ENCODE measurements at regions not wholly inside any gene's neighbourhood (a gene's known extent, or its start where the extent isn't known, plus 50 kb on each side); places are given as distances from the start of the nearest gene placed in this dataset.

GRCh38 chr3:178450476-178450875, 85.8 kb upstream of the KCNMB2 start:
- DNase-seq (ENCODE audit: low spot score) = no peak

GRCh38 chr3:178451799-178452198, 84.4 kb upstream of the KCNMB2 start:
- no peak for DNase-seq (ENCODE audit: low spot score)

DNA sequence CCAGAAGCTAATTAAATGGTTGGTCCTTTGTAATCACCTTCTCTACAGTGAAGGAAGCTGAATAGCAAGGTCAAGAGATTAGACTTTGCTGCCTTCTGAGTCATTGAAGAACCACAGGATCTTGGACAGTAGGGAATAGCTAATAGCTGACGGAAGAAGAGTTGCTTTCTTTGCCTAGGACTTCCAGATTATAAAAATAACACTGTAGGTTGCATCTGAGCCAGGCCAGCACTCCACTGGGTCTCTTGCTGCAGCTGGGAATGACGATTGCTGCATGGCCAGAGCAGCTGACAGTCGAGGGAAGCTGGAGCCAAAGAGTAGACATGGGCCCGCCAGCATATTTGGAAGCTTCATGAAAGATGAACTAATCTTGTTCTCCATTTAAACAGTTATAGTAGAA, 81.5 kb upstream of the KCNMB2 start:
- no peak for DNase-seq (ENCODE audit: low spot score)

DNA sequence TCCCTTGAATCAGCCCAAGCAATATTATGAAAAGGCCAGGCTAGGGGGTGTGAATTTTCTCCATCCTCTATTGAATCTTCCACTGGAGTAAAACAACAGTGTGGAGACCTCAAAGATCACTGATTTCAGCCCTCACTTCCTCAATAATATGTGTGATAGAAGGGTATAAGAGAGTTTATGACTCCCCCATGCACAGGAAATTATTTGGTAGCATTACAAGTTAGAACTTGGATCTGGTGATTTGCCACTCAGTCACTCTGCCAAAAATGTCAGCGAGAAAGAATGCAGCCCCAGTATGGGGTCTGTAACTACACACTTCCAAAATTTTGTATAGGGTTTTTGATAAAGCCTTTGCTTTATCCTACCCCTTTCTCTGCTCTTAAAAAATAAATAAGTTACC, 81.0 kb upstream of the KCNMB2 start:
- DNase-seq (ENCODE audit: low spot score) = no peak

DNA sequence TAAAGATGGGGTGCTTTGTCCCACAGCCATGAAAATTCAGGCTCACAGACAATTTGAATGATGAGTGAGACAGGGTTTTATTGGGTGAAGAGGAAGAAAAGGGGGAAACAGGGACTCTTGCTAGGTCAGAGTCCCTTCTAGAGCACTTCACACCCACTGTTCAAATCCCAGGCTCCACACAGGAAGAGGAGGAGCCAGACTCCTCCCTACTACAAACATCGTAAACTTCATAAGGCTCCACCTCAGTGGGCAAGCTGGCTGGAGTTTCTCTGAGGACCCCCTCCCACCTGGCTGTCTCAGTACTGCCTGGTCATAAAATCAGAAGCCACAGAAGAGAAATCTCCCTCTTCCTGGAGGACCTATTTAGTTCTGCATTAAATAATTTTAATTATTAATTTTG, 80.3 kb upstream of the KCNMB2 start:
- DNase-seq (ENCODE audit: low spot score) = no peak

GRCh38 chr3:178456621-178457285, 79.5 kb upstream of the KCNMB2 start:
- DNase-seq (ENCODE audit: low spot score) = no peak

DNA sequence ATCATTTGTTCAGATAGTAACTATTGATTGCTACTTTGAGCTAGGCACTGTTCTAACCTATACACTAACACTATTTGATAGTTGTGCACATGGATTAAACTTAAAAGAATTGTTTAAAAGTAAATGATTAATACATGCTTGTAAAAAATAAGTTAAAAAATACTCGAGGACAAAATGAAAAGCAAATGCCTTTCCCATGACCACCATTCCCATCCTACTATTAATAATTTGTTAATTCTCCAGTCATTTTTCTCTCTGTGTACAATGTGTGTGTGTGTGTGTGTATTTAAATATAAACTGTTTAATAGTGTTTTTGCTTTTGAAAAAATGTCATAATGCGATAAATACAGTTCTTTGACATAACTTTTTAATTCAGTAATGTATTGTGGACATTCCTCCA, 78.7 kb upstream of the KCNMB2 start:
- DNase-seq (ENCODE audit: low spot score) = no peak

DNA sequence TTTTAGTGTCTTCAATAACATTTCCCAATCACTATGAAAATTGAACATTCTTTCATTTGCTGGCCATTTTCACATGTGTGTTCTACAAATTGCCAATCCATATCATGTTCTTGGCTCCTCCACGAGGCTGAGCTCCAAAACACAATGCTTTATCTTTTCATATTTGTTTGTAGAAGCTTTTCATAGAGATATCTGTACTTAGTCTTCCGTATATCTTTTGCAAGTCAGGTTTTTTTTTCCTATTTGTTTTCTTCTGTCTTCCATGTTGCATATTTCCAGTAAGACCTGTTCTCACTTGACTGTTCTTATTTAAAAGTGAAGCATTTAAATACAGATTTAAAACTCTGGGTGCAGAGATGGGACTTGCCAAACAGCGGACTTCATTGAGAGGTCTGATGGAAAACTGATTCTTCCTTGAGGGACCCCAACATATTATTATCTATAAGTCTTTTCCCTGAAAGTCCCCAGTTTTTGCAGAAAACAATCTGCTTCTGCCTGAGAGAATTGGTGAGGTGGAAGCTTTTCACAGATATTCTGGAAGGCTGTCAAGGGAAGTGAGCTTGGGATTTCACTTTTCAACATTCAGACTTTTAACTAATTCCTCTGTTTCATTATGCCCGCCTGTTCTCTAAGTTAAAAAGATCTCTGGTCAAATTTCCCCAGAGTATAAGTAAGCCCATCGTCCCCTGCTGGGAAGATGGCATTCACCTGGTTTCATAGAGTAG, 77.8 kb upstream of the KCNMB2 start:
- no peak for DNase-seq (ENCODE audit: low spot score)

GRCh38 chr3:178459038-178459410, 77.2 kb upstream of the KCNMB2 start:
- no peak for DNase-seq (ENCODE audit: low spot score)

GRCh38 chr3:178465260-178466180, 70.7 kb upstream of the KCNMB2 start:
- no peak for DNase-seq (ENCODE audit: low spot score)

DNA sequence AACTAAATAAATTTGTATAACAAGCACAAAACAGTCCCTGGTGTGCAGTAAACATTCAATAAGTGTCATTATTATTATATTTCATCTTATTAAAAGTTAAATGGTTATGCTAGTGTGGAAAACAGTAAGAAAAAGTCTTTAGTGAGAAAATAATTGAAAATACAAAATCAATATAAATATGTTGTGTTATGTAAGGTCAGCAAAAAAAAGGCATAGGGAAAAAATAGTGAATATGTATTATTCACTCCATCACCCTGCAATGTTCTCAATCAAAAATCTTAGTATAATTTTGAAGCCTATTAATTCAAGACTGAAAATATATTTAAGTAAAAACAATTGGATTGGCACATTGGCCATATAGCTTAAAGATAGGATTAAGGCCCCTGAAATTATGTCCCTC, 63.3 kb upstream of the KCNMB2 start:
- DNase-seq (ENCODE audit: low spot score) = no peak

DNA sequence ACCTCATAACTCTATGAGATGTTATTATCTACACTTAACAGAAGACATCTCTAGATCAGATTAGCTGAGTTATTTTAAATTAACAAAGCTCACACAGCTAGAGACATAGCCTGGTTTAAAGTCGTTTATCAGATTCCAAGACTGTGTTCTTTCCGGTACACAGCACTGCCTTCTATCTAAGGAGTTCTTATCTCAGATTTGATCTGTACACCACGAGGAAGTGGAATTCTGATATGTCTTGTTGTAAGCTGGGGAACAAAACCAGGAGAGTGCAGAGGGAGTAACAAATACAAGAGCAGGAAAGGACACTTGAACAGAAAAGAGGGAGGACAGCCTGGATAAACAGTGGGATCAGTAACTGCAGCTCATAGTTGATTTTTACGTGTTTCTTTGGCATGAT, 61.7 kb upstream of the KCNMB2 start:
- no peak for DNase-seq (ENCODE audit: low spot score)

DNA sequence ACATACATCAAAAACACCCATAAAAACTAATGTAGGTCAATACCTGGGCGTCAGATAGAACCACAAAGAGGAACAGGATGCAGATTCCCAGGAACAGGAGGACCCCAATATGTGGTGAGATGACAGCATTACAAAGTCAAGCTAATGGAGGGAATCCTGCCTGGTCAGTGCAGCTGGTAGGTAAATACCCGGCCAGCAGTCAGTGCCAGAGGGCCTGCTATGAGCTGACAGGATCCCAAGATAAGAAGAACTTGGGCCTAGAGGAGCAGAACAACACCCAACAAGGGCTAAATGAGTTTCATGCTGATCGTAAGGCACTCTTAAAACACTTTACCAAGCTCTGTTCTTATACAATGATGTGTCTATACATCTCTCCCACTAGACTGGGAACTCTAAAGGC, 61.2 kb upstream of the KCNMB2 start:
- DNase-seq (ENCODE audit: low spot score) = no peak

DNA sequence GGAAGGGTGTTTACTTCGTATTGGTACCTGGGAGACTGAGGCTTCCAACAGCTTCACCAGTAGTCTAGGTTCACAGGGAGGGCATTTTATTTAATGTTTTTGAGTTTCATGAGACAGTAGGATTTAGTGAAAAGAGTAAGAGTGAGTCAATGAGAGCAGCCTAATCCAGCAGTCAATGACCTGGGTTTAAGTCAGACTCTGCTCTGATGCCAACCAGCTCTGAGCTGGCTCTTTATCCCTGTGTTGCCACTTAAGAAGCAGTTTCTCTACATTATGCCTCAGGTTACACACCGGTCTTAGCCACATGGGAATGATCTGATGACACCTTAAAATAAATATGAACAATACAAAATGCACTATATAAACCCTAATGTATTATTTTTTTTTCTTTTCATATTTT, 59.4 kb upstream of the KCNMB2 start:
- DNase-seq (ENCODE audit: low spot score) = no peak

DNA sequence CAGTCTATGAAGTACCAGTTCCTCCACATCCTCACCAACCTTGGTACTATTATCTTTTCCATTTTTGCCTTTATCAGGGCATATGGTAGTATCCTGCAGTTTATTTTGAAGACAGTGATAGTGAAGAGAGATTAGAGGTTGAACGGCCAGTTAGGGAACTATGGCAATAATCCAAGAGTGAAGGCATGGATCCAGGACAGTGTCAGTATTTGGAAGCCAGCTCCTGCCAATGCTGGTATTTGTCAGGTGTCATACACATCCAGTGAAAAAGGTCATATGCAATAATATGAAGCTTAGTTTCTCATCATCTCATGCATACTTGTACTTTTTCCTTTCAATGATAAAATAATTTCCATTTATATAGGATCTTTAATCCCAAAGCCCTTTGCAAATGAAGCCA, 56.8 kb upstream of the KCNMB2 start:
- no peak for DNase-seq (ENCODE audit: low spot score)

DNA sequence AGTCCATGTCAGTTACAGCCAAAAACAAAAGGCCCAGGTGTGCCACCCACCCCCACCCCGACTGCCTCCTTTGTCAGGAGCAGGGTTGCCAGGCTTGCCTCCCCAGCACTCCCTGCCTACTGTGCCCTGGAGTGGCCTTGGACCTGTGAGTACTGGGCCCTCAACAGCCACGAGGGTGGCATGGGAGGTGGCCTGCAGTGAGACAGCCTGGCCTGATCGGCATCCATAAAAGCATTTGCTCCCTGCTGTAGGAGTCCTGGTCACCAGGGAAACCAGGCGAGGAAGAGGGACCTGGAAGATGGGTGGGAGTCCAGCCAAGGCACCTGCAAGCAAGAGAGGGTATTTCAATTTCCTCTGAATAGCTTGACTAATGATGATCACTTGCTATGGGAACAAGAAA, 56.4 kb upstream of the KCNMB2 start:
- no peak for DNase-seq (ENCODE audit: low spot score)

- no peak for DNase-seq (ENCODE audit: low spot score)
These were observed 56.0 kb upstream of the KCNMB2 start for GRCh38 chr3:178480274-178480673.

GRCh38 chr3:178480795-178481194, 55.4 kb upstream of the KCNMB2 start:
- DNase-seq (ENCODE audit: low spot score) = no peak

GRCh38 chr3:178482981-178483380, 53.3 kb upstream of the KCNMB2 start:
- DNase-seq (ENCODE audit: low spot score) = no peak

DNA sequence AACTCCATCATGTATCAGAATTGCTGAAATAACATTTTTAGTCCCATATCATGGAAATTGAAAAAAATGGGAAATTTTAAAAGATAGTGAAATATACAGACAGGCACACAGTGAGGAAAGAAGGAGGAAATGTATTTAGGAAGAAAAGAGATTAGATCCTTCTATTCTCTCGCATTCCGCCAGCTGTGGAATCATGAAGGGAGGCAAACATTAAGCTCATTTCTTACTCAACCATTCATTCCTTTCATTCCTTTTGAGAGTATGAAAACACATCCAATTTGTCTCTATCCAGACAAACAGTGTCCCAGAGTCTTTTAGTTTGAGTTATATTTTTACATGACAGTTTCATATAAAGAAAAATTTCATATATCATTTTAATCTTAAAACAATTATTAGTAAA, 52.5 kb upstream of the KCNMB2 start:
- no peak for DNase-seq (ENCODE audit: low spot score)

DNA sequence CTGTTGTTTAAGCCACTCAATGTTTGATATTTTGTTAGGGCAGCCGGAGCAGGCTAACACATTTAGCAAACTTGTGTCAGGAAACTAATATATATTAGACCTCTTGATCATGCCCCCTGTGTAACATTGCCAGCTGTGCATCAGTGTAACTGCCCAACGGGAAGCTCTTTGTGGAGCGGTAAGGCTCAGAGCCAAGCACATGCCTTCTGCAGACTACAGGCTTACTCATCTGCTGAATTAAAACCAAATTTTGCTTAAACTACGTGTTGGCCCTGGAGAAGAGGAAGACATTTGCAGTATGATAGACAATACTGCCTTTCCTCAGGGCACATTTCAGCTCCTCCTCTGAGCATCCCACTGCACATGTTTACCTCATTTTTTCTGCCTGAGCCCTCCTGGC, 50.5 kb upstream of the KCNMB2 start:
- no peak for DNase-seq (ENCODE audit: low spot score)

Measured in LoVo (cell line).